Keratinocyte (primary cell): ENCODE measurements at regions not wholly inside any gene's neighbourhood (a gene's known extent, or its start where the extent isn't known, plus 50 kb on each side); places are given as distances from the start of the nearest gene placed in this dataset.

Experiments used
- EZH2 ChIP-seq: IDR thresholded peaks from one replicate; pipeline ENCODE4 v1.6.1; 2012; ENCODE audit warnings: inconsistent platforms, mild to moderate bottlenecking, low read length, moderate library complexity
- TF ChIP-seq, protein P1 (sequence below), 3 experiments: IDR thresholded peaks in 1 of 3; conservative IDR thresholded peaks in 1 of 3; optimal IDR thresholded peaks in 1 of 3; 2 replicates in 2 of 3; 3 replicates in 1 of 3; pipeline versions ENCODE3 to v1.5.1; 2011; ENCODE audit warnings: low read length in 3 of 3, mild to moderate bottlenecking in 3 of 3, moderate library complexity in 2 of 3, control low read depth in 1 of 3, inconsistent platforms in 1 of 3; ENCODE audit not compliant: insufficient read depth in 2 of 3; ENCODE audit errors: extremely low read depth in 1 of 3

DNA sequence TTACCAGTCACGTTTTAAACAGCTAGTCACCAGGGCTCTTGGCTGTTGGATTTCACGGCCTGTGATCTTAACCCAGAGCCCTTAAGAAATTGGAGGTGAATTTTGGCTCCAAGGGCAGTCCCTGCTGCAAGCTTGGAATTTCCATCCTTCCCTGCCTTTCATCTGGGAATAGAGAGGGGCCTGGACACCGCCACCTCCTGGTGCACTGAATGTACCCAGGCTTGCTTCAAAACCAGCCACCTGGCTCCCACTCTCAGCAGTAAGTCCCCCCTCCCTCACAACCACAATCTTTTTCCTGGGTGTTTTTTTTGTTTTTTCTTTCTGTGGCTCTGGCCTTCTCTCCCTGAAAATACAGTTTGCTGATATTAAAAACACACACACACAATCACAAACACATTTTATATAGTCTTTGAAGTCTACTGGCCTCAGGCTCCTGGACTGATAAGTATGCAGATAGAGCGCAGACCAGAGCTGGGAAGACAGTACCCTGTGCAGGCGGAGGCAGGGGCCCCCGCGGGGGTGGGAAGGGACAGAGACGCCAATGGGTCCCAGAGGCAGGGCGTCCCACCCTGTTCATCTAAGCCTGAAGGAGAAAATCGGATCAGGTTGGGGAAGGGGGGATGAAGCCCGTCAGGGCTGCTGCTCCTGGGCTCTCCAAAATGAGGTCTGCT lies 65.8 kb upstream of the IGSF21 start:
- no peak for TF ChIP-seq EZH2
- TF ChIP-seq, protein P1, sequence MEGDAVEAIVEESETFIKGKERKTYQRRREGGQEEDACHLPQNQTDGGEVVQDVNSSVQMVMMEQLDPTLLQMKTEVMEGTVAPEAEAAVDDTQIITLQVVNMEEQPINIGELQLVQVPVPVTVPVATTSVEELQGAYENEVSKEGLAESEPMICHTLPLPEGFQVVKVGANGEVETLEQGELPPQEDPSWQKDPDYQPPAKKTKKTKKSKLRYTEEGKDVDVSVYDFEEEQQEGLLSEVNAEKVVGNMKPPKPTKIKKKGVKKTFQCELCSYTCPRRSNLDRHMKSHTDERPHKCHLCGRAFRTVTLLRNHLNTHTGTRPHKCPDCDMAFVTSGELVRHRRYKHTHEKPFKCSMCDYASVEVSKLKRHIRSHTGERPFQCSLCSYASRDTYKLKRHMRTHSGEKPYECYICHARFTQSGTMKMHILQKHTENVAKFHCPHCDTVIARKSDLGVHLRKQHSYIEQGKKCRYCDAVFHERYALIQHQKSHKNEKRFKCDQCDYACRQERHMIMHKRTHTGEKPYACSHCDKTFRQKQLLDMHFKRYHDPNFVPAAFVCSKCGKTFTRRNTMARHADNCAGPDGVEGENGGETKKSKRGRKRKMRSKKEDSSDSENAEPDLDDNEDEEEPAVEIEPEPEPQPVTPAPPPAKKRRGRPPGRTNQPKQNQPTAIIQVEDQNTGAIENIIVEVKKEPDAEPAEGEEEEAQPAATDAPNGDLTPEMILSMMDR (optimal IDR thresholded peaks at IDR 0.05 in 1 of 3, IDR thresholded peaks at IDR 0.05 in 1 of 3, conservative IDR thresholded peaks at IDR 0.05 in 1 of 3; ENCODE audit: extremely low read depth in 1 of 3, insufficient read depth in 2 of 3, low read length in 3 of 3) = peak in 1 of 3 experiments; percentile 4
